ENCODE measurements at regions not wholly inside any gene's neighbourhood (a gene's known extent, or its start where the extent isn't known, plus 50 kb on each side); places are given as distances from the start of the nearest gene placed in this dataset.

GRCh38 chr5:135112008-135112725, 78.1 kb upstream of the PITX1 start:
- TF ChIP-seq EP300 (IDR thresholded peaks at IDR 0.05) (no peak), CTCF (IDR thresholded peaks at IDR 0.05) (no peak)

Data from gastroesophageal sphincter (tissue), 3 donors.